BE2C (cell line): ENCODE measurements at regions not wholly inside any gene's neighbourhood (a gene's known extent, or its start where the extent isn't known, plus 50 kb on each side); places are given as distances from the start of the nearest gene placed in this dataset.
"Not testable (repeated sequence)": the region's sequence is repeated elsewhere in the genome, so short reads cannot be mapped to it uniquely, and the experiment has no call there.

Source experiments
- DNase-seq: peaks from one replicate; pipeline ENCODE4 v3.0.0-alpha.2; 2020
- H3K27me3 ChIP-seq: fragments of 250-450 bp; sonication (Bioruptor Pico); 2 replicates; pipeline ENCODE4 v1.5.1; 2020; ENCODE audit warnings: mild to moderate bottlenecking
- H3K36me3 ChIP-seq: fragments of 250-450 bp; sonication (Bioruptor Pico); 2 replicates; pipeline ENCODE4 v1.5.1; 2020; ENCODE audit warnings: mild to moderate bottlenecking
- H3K4me1 ChIP-seq: fragments of 250-450 bp; sonication (Bioruptor Pico); 2 replicates; pipeline ENCODE4 v1.5.1; 2020
- H3K4me3 ChIP-seq: 2 replicates; pipeline ENCODE4 v1.5.1; 2011; ENCODE audit warnings: low read depth, low read length
- H3K9me3 ChIP-seq: fragments of 250-450 bp; sonication (Bioruptor Pico); 2 replicates; pipeline ENCODE4 v1.5.1; 2020
- CTCF ChIP-seq: IDR thresholded peaks from 2 replicates; pipeline ENCODE4 v1.5.1; 2012; ENCODE audit warnings: mild to moderate bottlenecking, low read depth, low read length

GRCh38 chr10:30554440-30554825 is 75.1 kb downstream of the LYZL2 start:
- Histone ChIP-seq H3K4me3 (peak overlapping the region; percentile 44), H3K36me3 (no peaks in the 10 kb centered on the region), H3K27me3 (no peaks in the 10 kb centered on the region), H3K4me1 (no peaks in the 10 kb centered on the region), H3K9me3 (no peaks in the 10 kb centered on the region)
- no peak for TF ChIP-seq CTCF
- DNase-seq: no peak

GRCh38 chr10:30553626-30554439 is 75.7 kb downstream of the LYZL2 start:
- no peaks in the 10 kb centered on the region for H3K27me3 ChIP-seq
- no peaks in the 10 kb centered on the region for H3K4me1 ChIP-seq
- no peaks in the 10 kb centered on the region for H3K36me3 ChIP-seq
- DNase-seq: peak; percentile 29
- TF ChIP-seq CTCF: no peak
- no peaks in the 10 kb centered on the region for H3K9me3 ChIP-seq
- peak overlapping the region; percentile 44 for H3K4me3 ChIP-seq

- Histone ChIP-seq H3K27me3 (no peaks in the 10 kb centered on the region), H3K4me1 (no peaks in the 10 kb centered on the region), H3K4me3 (no peak overlapping the region), H3K36me3 (no peaks in the 10 kb centered on the region), H3K9me3 (no peaks in the 10 kb centered on the region)
- no peak for DNase-seq
- no peak for TF ChIP-seq CTCF
Measured at GRCh38 chr10:30553018-30553625, 76.4 kb downstream of the LYZL2 start.

- Histone ChIP-seq H3K4me1 (no peaks in the 10 kb centered on the region), H3K27me3 (no peaks in the 10 kb centered on the region), H3K4me3 (no peak overlapping the region), H3K9me3 (no peaks in the 10 kb centered on the region), H3K36me3 (no peaks in the 10 kb centered on the region)
- no peak for DNase-seq
- TF ChIP-seq CTCF: no peak
Measured at GRCh38 chr10:30550967-30551815, 78.4 kb downstream of the LYZL2 start.

- H3K9me3 ChIP-seq, H3K4me1 ChIP-seq, DNase-seq, H3K4me3 ChIP-seq, H3K36me3 ChIP-seq, H3K27me3 ChIP-seq: not testable (repeated sequence)
Measured at GRCh38 chr10:30549134-30549687, 80.3 kb downstream of the LYZL2 start.

- Histone ChIP-seq H3K9me3 (no peaks in the 10 kb centered on the region), H3K4me1 (no peaks in the 10 kb centered on the region), H3K36me3 (no peaks in the 10 kb centered on the region), H3K4me3 (no peak overlapping the region), H3K27me3 (no peaks in the 10 kb centered on the region)
- TF ChIP-seq CTCF: no peak
- DNase-seq: no peak
Measured at GRCh38 chr10:30546511-30546910, 83.0 kb downstream of the LYZL2 start.
